Astrocyte of the hippocampus (primary cell): ENCODE measurements at regions not wholly inside any gene's neighbourhood (a gene's known extent, or its start where the extent isn't known, plus 50 kb on each side); places are given as distances from the start of the nearest gene placed in this dataset.

Experiments used
- DNase-seq: peaks from one replicate; pipeline ENCODE4 v3.0.0; 2011; ENCODE audit warnings: low read depth, low spot score

DNA sequence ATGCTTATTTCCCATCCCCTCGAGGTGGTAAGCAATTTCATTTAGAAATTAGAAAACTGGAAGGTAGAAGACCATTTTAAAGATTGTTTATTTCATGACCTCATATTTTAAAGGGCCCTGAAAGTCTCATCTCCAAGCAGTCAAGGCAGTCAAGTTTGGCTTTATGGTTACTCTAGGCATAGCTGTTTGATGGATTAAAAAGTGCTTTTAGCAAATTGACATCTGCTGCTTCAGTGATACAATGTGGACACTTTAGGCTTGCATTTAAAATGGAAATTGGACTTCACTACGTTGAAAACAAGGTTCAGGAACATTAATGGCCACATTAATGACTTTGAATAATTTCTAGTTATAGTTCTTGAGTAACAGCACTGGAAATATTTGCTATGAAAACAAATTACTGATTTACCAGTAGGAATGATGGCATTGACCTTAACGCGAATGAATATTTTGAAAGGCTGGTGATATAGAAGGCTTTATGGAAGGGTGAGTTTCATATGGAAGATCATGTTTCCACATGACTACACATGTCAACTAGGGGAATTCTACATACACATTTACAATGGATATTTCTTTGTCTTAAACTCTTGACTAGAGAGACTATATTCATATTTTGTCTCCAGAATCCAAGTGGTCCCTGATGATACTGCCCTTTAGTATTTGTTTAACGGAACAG lies 873.5 kb downstream of the JRKL start:
- no peak for DNase-seq

DNA sequence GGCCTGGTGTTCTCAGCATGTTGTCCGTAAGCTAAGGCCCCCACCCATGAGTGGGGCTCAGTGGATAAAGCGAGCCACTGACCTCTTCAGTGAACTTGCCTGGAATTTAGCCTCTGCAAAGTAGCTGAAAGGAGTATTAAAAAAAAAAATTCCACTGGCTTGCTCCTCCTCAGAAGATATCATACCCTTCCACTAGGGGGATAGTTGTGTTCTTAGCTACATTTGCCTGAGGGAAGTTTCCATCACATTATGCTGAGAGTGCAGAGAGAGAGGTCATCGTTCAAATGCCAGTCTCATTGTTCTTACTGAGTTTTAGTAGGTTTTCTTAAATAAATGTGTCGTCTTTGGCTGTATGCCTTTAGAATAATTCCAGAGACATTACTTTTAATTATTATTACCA lies 879.7 kb downstream of the JRKL start:
- no peak for DNase-seq

DNA sequence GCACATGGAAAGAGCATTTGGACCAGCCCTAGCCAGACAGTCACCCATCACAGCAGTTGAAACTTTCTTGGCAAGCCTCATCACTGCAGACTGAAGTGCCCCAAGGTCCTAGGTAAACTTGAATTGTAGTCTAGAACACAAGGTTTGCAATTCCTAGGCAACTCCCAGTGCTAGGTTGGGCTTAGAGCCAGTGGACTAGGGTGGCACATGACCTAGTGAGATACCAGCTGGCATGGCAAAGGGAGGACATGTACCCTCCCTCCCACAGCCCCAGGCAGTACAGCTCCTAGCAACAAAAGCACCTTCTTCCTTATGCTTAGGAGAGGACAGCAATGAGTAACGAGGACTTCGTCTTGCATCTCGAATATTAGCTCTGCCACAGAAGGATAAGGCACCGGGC lies 889.5 kb downstream of the JRKL start:
- no peak for DNase-seq

DNA sequence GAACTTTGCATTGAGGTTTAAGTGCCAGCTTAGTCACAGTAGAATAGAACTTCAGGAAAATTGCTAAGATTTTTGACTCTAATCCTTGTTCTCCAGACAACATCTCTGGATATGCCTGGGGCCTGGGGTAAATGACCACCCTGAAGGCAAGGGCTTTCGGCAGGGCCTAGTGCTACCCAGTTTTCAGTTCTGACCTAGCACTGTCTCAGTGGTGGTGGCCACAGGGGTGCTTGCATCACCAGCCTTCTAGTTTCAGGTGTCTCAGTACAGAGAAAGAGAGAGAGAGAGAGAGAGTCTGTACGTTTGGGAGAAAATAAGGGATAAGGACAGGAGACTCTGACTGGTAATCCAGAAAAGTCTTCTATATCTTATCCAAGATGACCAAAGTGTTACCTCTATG lies 890.5 kb downstream of the JRKL start:
- no peak for DNase-seq

DNA sequence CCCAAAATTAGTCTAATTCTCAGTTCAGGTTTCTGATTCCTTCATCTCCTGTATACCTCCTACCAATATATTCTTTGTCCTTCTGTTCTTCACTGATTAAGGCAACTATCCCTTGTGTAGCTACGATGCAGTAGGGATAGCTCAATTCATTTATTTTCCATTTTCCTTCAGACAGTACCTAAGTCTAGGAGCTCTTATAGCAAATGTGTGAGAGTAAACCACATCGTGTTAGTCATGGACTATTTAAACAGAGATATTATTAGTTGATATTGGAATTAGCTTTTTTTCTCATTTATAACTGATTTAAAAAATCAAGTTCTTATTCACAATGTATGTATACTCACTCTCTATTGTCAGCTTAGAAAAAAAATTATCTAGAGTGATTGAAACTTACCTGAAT lies 900.0 kb downstream of the JRKL start:
- DNase-seq: no peak

DNA sequence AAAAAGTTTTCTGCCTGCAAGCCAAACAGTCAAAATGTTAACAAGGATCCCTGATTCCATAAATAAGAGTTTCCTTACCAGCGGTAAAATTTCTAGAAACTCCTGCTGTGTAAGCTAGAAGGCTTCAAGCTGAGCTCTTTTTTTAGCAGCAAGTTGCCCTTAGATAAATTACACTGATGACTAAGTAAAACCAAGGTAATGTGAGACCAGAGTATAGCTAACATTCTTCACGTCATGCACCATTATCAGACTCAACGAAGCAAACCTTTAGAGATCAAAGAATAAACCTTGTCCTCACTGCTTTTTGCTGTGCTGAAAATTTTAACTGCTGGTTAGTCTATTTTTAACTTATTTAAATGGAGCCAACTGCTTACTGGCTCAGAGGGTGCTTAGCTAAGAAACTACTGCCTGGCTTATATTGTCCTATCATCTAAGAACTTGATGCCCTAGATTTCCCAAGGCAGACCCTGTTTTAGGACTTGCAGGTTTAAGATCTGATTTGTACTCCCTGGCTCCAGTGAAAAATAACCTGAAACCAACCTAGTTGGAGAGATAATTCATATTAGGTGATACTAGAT lies 900.7 kb downstream of the JRKL start:
- DNase-seq: no peak

DNA sequence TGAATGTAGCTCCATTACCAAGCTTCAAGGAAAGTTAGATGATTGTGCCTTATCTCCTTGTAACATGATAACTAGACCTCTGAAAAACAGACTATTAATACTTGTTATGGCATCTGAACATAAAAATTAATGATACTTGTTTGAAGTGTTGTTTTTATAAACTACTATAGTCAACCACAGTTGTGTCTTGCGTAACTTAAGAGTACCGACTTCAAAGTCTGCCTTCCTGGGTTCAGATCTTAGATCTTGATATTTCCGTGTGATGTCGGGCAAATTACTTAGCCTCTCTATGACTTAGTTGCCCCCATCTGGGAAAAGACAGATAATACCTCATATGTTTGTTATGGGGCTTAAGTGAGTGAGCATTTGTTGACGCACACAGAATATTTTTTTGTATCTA lies 906.5 kb downstream of the JRKL start:
- DNase-seq: no peak

DNA sequence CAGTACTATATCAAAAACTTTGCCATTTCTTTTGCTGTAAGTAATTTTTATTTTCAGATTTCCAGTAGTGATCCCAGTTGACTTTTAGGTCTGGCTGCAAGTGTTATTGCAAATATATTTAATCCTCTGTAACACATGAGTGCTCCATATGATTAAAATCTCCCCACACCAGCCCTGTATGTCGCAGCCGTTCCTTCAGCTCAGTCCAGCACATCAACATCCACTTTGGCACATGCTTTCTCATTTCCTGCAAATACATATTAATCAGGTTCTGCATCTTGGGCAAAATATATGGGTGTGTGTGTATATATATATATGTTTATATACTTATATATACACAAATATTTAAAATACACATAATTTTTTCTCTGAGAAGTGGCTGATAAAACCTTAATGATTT lies 919.5 kb downstream of the JRKL start:
- no peak for DNase-seq

GRCh38 chr11:97325693-97326092 lies 935.9 kb downstream of the JRKL start:
- DNase-seq: no peak

DNA sequence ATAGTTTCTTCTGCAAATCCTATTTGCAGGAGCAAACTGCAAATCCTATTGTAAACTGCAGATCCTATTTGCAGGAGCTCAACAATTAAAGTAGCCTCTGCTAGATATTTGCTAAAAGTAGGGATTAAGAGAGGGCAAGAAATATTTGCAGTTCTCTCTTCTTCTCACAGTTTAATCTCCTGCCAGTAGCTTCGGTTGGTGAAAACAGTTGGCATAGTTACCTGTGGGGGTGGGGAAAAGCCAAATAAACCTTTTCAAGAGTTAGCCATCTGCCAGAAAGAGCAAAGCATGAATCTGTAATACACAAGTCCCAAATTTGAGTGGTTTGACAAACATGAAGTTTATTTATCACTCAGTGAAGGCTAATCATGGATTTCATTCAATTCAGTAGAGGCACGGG lies 942.5 kb downstream of the JRKL start:
- DNase-seq: no peak

DNA sequence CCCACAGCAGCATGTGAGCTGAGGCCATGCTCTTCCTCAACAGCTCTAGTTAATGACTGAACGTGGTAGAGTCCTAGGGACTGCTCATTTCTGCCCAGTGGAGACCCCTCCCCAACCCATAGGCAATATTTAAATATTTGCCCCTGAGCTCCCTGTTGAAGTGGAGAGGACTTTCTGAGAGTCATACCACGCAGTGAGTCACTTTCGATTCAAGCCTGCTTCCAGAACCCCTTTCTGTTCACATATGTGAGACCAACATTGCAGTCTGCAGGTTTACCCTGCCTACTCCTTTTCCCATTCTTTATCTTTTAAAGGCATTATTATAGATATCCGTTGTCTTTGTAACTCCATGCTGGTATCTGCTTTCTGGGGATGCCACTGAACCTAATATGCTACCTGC lies 946.3 kb downstream of the JRKL start:
- no peak for DNase-seq

- no peak for DNase-seq
Measured at GRCh38 chr11:97345032-97345431, 955.2 kb downstream of the JRKL start.

- no peak for DNase-seq
Measured at GRCh38 chr11:97349201-97349600, 959.4 kb downstream of the JRKL start.

DNA sequence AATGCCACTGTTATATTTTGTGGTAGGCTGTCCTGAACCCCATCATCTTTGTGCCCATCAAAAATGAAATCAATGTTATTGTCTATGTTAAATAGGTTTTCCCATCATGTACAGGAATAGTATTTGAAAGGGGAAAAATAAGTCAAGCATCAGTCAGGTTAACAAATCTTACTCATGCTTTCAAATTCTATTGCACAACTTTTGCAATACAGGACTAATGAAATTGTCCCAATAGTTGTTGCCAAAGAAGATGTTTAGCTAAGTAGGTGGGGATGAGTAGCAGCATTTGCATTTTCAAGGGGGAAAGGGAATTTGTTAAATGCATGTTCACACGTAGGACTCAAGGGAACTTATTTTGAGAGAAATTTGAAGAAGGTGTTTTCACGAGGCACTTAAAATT lies 962.1 kb downstream of the JRKL start:
- DNase-seq: no peak

GRCh38 chr11:97354026-97354425 lies 964.2 kb downstream of the JRKL start:
- no peak for DNase-seq

DNA sequence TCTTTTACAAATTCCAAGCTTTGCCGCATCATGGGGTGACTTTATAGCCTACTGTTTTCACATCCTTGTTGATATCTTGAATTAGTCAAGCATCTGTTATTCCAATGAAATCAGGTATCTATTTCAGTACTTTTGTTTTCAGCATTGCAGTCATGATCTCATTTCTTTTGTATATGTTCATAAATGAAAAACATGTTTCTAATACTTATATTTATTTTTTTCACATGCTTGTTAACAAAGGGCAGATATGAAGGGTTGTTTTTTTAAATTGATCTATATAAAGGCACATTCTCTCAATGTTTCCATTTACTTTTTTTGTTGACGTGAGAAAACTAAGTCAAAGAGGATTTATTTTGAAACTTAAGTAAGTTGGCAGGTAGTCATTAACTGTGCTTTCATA lies 964.8 kb downstream of the JRKL start:
- DNase-seq: no peak

DNA sequence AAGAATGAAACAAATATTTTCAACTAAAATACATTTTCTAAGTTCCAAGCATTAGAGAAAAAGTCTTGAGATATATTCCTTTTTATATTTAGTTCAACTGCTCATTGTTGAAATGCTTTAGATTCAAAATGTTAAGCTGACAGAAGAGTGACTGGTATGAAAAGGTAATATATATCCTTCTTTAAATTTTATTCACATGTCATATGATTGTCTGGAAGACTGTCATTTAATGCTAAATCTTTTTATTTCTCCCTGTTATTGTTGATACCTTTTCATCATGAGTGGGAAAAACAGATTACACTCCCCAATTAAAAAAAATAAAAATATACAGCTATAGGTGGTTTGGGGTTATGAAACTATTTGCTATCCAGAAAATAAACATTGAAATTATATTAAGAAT lies 965.4 kb downstream of the JRKL start:
- DNase-seq: no peak

GRCh38 chr11:97356144-97356543 lies 966.3 kb downstream of the JRKL start:
- no peak for DNase-seq

- no peak for DNase-seq
Measured at GRCh38 chr11:97359016-97359415, 969.2 kb downstream of the JRKL start.

DNA sequence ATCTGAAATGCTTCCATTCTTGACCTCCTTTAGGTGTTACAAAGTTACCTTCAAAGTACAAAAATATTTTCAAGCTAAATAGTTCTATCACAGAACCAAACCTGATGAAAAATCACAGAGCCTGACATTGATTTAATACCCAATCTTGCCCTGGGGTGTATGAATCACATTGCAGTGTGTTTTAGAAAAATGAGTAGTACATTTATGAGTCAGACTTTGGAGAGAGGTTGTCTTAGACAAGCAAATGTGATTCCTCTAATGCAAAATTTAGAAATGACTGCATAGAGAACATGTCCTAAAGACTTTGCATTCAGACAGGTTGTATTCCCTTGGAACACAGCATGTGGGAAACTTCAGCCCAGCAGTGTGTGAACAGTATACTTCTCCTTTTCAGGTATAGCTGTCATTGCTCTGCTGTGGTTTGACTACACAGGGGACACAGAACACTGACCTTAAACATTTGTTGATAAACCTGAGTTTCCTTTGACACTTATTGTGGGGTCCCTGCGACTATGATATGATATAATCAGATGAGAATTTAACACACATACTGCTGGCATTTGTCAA lies 972.1 kb downstream of the JRKL start:
- DNase-seq: peak; percentile 16

DNA sequence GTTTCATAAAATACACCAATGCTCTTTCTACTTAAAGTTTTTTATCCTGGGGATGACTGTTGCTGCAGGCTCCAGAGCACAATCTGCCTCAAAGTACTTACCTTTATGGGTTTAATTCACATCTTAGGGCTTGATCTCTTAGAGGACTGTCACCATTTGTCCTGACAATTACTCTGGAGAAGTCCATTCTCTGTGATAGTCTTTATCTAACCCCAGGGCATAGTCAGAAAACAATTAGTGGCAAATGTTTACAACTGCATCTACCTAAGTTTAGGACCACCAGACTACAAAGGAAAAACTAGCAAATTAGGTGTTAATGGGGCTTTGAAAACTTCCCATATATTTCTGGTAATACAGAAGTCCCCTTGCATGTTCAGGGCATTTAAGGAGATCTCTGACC lies 973.5 kb downstream of the JRKL start:
- no peak for DNase-seq

DNA sequence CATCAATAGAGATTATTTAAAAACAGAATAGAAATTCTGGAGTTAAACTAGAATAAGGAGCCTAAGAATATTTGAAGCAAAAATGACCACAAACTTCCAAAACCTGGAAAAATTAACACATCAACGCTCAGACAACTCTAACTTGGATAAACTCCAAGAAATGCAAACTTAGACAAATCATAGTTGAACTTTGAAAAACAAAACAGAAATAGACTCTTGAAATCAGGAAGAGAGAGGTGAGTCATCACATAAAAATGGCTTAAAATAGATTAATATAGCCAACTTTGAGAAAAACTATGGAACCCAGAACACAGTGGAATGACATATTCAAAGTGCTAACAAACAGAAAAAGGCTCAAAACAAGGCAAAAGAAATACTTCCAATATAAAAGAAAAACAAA lies 974.2 kb downstream of the JRKL start:
- peak; percentile 45 for DNase-seq

GRCh38 chr11:97367406-97368083 lies 977.7 kb downstream of the JRKL start:
- no peak for DNase-seq
